Central memory CD8-positive, alpha-beta T cell (primary cell): ENCODE measurements at regions not wholly inside any gene's neighbourhood (a gene's known extent, or its start where the extent isn't known, plus 50 kb on each side); places are given as distances from the start of the nearest gene placed in this dataset.
"Not testable (repeated sequence)": the region's sequence is repeated elsewhere in the genome, so short reads cannot be mapped to it uniquely, and the experiment has no call there.

Experiments
- ATAC-seq: fragments of 150-1000 bp; cut with Tn5 transposase; replicated peaks from 2 replicates; pipeline ENCODE4 v1.10.0; 2022; ENCODE audit warnings: mild to moderate bottlenecking, moderate FRiP score, moderate number of reproducible peaks; ENCODE audit not compliant: poor library complexity, severe bottlenecking; ENCODE audit errors: extremely low read depth
- DNase-seq, 2 donors: peaks; one replicate each; pipeline ENCODE4 v3.0.0; 2021; ENCODE audit warnings: low spot score in 2 of 2
- H3K27ac Mint-ChIP-seq: one replicate; pipeline ENCODE4 v1.8.0; 2022; ENCODE audit warnings: low read depth, mild to moderate bottlenecking, moderate library complexity, mixed read lengths
- H3K27me3 Mint-ChIP-seq: one replicate; pipeline ENCODE4 v1.8.0; 2022; ENCODE audit warnings: mixed read lengths
- H3K36me3 Mint-ChIP-seq: one replicate; pipeline ENCODE4 v1.8.0; 2022; ENCODE audit warnings: mild to moderate bottlenecking, moderate library complexity, mixed read lengths; ENCODE audit not compliant: insufficient read depth
- H3K4me1 Mint-ChIP-seq: one replicate; pipeline ENCODE4 v1.8.0; 2022; ENCODE audit warnings: mixed read lengths
- H3K4me3 Mint-ChIP-seq: one replicate; pipeline ENCODE4 v1.8.0; 2022; ENCODE audit warnings: mild to moderate bottlenecking, moderate library complexity, mixed read lengths
- H3K9me3 Mint-ChIP-seq: one replicate; pipeline ENCODE4 v1.8.0; 2022; ENCODE audit warnings: mixed read lengths

DNA sequence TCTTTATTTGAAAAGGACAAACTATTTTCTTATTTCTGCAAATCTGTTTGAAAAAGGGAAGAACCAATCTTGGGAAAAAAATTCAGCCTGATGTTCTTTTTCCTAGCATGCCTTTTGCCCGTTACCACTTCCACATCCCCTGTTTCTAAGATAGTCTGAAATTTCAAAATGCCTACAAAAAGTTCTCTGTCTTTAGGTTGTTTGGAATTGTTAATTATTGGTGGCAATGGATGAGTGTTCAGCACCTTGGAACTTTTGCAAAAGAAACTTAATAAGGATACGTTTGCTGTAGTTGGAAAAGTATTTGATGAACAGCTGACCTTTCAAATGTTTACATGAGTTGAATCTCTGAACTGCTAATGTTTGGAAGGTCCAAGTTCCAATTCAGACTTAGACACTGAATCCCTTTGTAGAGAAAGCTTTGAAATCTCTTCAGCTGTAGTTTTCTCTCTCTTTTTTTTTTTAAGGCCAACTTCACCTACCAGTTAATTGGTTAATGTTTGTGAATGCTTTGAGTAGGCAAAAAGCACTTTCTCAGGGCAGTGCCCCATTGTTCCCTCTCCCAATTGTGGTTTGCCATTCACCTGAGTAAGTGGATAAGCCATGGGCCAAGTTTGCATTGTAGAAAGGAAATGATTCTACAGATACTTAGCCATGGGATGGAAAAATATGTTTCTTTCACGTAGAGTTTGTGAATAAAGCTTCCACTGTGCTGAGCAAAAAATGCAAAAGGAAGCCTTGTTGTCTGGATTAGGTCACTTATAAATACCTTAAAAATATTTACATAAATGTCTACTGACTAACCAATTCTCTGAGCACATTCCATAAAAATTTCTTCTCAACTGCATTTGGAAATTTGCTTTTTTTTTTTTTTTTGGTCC, 156.4 kb upstream of the ELL2 start:
- H3K4me3 Mint-ChIP-seq = no peak overlapping the region
- DNase-seq (no peak), ATAC-seq (no peak)
- no peak overlapping the region for H3K27ac Mint-ChIP-seq
- H3K36me3 Mint-ChIP-seq = no peaks in the 10 kb centered on the region
- no peaks in the 10 kb centered on the region for H3K27me3 Mint-ChIP-seq
- H3K9me3 Mint-ChIP-seq = no peaks in the 10 kb centered on the region
- no peaks in the 10 kb centered on the region for H3K4me1 Mint-ChIP-seq

DNA sequence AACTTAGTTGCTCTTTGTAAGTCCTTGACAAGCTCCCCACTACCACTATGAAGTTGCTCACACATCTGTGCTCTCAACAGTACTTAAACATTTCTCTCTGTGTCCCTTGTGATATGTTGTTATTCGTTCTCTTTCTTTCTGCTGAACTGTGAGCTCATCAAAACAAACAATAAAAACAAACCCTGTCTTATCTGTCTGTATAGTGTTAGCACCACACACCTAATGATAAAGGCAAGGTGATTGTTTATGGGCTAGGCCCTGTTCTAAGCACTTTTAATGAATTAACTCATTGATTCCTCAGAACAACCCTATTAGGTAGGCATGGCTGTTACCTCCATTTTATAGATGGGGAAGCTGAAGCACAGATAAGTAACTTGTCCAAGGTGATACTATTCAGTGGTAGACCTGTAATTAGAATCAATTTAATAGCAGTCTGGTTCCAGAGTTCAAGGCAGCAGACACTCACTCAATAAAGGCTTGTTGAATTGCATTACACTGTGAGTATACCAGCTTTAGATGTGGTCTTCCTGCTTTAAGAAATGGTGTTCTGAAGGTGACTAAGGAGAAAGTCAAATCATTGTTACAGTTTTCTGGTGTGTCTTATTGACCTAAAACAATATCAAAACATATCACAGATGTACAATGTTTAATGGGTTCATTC, 153.6 kb upstream of the ELL2 start:
- Mint-ChIP-seq H3K9me3 (no peaks in the 10 kb centered on the region), H3K4me3 (no peak overlapping the region), H3K27ac (no peak overlapping the region), H3K4me1 (no peaks in the 10 kb centered on the region), H3K27me3 (no peaks in the 10 kb centered on the region), H3K36me3 (no peaks in the 10 kb centered on the region)
- ATAC-seq = no peak
- DNase-seq = no peak

DNA sequence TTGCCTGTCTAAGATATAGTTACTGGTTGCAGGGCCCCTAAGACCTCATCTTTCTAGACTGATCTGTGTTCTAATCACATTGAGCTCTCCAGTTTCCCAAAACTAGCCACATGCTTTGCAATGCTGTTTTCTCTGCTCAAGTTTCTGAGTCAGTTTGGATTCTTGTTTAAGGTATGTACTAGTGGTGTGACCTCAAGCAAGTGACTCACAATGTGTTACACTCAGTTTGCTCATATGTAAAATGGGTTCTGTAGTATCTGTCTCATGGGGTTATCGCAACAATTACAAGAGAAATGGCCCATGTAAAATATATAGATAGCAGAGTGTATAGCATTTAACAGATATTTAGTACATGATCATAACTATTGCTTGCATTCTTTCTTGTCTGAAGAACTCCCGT, 153.1 kb upstream of the ELL2 start:
- Mint-ChIP-seq H3K36me3 (no peaks in the 10 kb centered on the region), H3K4me3 (no peak overlapping the region), H3K9me3 (no peaks in the 10 kb centered on the region), H3K27me3 (no peaks in the 10 kb centered on the region), H3K4me1 (no peaks in the 10 kb centered on the region), H3K27ac (no peak overlapping the region)
- DNase-seq (no peak), ATAC-seq (no peak)

DNA sequence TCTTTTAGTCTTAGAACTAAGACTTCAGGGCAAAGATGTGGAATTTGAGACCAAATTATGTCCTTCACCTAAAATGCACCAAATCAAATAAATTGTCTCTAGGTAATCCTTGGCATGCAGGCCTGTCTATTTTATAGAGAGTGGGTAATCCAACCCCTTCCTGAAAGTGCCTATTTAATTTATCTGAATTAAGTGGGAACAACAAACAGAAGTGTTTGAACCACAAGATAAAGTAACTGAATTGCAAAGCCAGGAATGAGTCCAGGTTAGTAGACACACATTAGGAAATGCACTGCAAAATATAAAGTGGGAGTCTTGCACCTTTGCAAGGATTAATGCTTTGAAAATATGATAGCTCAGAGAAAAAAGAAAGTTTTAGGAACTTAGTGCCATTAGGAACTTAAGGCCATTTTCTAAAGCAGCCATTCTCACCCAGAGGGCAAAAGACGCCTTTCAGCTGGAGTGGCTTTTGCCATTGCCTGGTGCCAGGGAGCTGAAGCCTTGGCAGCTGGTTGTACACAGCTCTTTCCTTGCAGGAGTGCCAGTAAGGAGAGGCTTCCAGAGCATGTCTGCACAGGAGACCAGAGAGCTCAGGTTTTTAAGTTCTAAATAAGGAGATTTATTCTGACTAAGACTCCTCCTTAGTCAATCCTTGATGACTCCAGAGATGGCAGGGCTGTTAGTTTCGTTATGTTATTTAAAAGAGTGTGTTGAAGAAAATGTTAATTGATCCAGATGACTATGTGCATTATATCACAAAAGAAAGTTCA, 151.7 kb upstream of the ELL2 start:
- no peaks in the 10 kb centered on the region for H3K4me1 Mint-ChIP-seq
- DNase-seq (no peak), ATAC-seq (no peak)
- H3K9me3 Mint-ChIP-seq = no peaks in the 10 kb centered on the region
- no peak overlapping the region for H3K4me3 Mint-ChIP-seq
- no peaks in the 10 kb centered on the region for H3K36me3 Mint-ChIP-seq
- H3K27ac Mint-ChIP-seq = no peak overlapping the region
- no peaks in the 10 kb centered on the region for H3K27me3 Mint-ChIP-seq

DNA sequence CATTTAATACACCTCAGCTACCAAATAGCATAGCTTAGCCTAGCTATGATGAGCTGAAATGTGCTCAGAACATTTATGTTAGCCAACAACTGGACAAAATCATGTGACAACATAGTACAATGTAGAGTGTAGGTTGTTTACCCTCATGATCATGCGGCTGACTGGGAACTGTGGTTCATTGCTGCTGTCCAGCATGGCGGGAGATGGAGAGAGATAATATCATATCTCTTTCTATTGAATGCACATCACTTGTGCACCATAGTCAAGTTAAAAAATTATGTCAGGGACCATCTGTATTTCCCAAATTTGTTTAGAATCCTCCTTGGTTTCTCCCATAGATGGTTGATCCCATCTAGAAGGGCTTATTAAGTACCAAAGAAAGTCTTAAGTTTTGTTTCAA, 151.1 kb upstream of the ELL2 start:
- H3K36me3 Mint-ChIP-seq = no peaks in the 10 kb centered on the region
- no peaks in the 10 kb centered on the region for H3K9me3 Mint-ChIP-seq
- no peaks in the 10 kb centered on the region for H3K27me3 Mint-ChIP-seq
- H3K27ac Mint-ChIP-seq = no peak overlapping the region
- no peaks in the 10 kb centered on the region for H3K4me1 Mint-ChIP-seq
- no peak for ATAC-seq
- H3K4me3 Mint-ChIP-seq = no peak overlapping the region
- no peak for DNase-seq

DNA sequence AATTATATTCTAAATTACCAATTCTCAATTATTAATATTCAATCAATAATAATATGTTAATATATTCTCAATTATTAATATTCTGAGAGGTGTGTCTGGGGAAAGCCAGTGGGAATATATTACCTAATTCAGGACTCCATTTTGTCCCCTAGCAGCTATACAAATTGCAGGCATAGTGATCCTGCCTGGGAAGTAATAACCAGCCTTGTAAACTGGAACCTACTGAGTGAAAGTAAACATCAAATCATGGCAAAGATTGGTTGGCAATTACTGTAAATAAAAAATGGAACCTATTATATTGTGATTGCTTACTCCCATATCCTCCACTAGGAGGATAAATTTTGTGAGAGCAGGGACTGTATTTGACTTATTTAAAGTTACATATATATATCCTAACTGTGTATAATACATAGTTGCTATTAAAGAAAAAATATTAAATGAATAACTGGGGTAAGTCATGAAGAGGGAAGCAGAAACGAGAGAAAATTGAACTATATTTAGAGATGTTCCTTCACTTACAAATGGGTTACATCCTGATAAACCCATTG, 150.5 kb upstream of the ELL2 start:
- no peak overlapping the region for H3K27ac Mint-ChIP-seq
- no peak for DNase-seq
- no peaks in the 10 kb centered on the region for H3K9me3 Mint-ChIP-seq
- no peak for ATAC-seq
- no peaks in the 10 kb centered on the region for H3K36me3 Mint-ChIP-seq
- H3K4me3 Mint-ChIP-seq = no peak overlapping the region
- H3K4me1 Mint-ChIP-seq = no peaks in the 10 kb centered on the region
- no peaks in the 10 kb centered on the region for H3K27me3 Mint-ChIP-seq

DNA sequence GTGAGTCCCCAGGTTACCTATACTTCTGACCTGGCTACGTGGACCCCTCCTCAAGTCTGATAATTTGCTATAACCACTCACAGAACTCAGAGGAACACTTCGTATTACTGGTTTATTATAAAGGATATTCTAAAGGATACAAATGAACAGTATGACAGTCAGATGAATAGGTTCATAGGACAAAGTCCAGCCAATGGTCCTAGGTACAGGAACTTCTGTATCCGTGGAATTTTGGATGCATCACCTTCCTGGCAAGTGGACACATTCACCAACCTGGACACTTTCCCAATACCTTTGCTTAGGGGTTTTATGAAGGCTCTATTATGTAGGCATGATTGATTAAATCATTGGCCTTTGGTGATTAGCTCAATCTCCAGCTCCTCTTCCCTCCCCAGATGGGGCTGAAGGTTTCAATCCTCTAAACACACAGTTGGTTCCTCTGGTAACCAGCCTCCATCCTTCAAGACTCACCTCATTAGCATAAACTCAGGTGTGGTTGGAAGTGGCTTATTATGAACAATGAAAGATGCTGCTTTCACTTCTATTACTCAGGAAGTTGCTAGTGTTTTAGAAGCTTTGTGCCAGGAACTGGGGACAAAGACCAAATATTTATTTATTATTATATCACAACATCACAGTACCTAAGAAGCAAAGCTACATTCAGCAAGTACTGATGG, 149.6 kb upstream of the ELL2 start:
- no peak for DNase-seq
- Mint-ChIP-seq H3K36me3 (no peaks in the 10 kb centered on the region), H3K4me1 (no peaks in the 10 kb centered on the region), H3K27ac (no peak overlapping the region), H3K4me3 (no peak overlapping the region), H3K27me3 (peaks cover under 1% of the 10 kb centered on the region), H3K9me3 (no peaks in the 10 kb centered on the region)
- ATAC-seq = no peak

DNA sequence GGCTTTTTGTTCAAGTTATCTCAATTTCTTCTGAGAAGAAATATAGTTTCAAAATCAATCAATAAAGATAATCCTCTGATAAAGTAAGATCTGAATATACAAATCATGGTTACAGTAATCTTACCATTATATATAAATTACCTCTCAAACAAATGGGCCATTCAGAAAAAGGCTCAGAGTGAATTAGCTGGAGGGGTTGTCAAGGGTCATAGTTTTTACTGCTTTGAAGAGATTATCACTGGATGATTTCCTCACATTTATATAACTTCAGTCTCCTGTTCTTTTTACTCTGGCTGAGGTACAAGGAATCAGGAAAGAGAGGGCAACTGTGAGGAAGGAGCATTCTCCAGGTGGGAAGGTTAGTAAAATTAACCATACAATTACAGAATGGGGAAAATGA, 148.6 kb upstream of the ELL2 start:
- H3K27ac Mint-ChIP-seq = no peak overlapping the region
- no peaks in the 10 kb centered on the region for H3K4me1 Mint-ChIP-seq
- DNase-seq (no peak), ATAC-seq (no peak)
- no peaks in the 10 kb centered on the region for H3K9me3 Mint-ChIP-seq
- no peaks in the 10 kb centered on the region for H3K36me3 Mint-ChIP-seq
- no peak overlapping the region for H3K4me3 Mint-ChIP-seq
- H3K27me3 Mint-ChIP-seq = peaks cover 8% of the 10 kb centered on the region

DNA sequence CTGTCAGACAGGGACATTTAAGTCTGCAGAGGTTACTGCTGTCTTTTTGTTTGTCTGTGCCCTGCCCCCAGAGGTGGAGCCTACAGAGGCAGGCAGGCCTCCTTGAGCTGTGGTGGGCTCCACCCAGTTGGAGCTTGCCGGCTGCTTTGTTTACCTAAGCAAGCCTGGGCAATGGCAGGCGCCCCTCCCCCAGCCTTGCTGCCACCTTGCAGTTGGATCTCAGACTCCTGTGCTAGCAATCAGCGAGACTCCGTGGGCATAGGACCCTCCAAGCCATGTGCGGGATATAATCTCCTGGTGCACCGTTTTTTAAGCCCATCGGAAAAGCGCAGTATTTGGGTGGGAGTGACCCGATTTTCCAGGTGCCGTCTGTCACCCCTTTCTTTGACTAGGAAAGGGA, 147.0 kb upstream of the ELL2 start:
- H3K4me3 Mint-ChIP-seq, H3K36me3 Mint-ChIP-seq, H3K27me3 Mint-ChIP-seq, H3K4me1 Mint-ChIP-seq, H3K9me3 Mint-ChIP-seq, ATAC-seq, H3K27ac Mint-ChIP-seq, DNase-seq: not testable (repeated sequence)

DNA sequence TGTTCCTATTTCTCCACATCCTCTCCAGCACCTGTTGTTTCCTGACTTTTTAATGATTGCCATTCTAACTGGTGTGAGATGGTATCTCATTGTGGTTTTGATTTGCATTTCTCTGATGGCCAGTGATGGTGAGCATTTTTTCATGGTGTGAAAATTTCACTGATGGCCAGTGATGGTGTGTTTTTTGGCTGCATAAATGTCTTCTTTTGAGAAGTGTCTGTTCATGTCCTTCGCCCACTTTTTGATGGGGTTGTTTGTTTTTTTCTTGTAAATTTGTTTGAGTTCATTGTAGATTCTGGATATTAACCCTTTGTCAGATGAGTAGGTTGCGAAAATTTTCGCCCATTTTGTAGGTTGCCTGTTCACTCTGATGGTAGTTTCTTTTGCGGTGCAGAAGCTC, 142.2 kb upstream of the ELL2 start:
- not testable (repeated sequence) for H3K9me3 Mint-ChIP-seq, H3K36me3 Mint-ChIP-seq, H3K4me3 Mint-ChIP-seq, H3K27ac Mint-ChIP-seq, ATAC-seq, DNase-seq, H3K27me3 Mint-ChIP-seq, H3K4me1 Mint-ChIP-seq

DNA sequence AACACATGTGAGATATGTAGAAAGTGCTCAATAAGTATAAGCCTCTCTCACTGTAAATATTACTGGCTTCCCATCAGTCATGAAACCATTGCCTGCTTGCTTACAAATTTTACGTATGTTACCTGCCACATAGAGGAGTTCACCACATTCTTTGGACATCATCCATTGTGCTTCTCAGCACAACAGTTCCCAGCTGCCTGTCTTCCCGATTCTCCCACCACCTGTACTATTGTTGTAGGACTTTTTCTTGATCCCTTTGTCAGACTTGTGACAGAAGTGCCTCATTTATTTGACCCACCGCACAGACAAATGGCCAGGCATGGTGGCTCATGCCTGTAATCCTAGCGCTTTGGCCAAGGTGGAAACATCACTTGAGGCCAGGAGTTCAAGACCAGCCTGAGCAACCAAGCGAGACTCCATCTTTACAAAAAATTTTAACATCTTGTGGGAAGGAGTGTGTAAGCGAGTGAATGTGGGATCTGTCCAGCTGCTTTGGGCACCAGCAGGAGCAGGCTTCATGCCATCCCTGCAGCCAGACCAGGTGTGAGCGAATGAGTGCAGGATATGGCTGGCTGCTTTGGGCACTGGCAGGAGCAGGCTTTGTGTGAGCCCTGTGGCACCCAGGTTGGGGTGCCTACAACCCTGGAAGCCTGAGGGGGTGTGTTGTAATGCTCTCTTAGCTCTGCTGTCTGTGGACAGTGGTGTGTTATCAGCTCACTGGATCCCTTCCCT, 139.9 kb upstream of the ELL2 start:
- H3K9me3 Mint-ChIP-seq = no peaks in the 10 kb centered on the region
- no peak overlapping the region for H3K4me3 Mint-ChIP-seq
- H3K4me1 Mint-ChIP-seq = no peaks in the 10 kb centered on the region
- no peak overlapping the region for H3K27ac Mint-ChIP-seq
- no peak for ATAC-seq
- peaks cover 8% of the 10 kb centered on the region for H3K27me3 Mint-ChIP-seq
- no peaks in the 10 kb centered on the region for H3K36me3 Mint-ChIP-seq
- DNase-seq = no peak

DNA sequence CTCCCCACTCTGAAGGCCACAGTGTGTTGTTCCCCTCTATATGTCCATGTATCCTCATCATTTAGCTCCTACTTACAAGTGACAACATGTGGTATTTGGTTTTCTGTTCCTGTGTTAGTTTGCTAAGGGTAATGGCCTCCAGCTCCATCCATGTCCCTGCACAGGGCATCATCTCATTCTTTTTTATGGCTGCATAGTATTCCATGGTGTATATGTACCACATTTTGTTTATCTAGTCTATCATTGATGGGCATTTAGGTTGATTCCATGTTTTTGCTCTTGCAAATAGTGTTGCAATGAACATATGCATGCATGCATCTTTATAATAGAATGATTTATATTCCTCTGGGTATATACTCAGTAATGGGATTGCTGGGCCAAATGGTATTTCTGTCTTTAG, 135.8 kb upstream of the ELL2 start:
- H3K27ac Mint-ChIP-seq, H3K27me3 Mint-ChIP-seq, H3K36me3 Mint-ChIP-seq, H3K4me1 Mint-ChIP-seq, H3K4me3 Mint-ChIP-seq, DNase-seq, ATAC-seq, H3K9me3 Mint-ChIP-seq: not testable (repeated sequence)
